ENCODE measurements at regions not wholly inside any gene's neighbourhood (a gene's known extent, or its start where the extent isn't known, plus 50 kb on each side); places are given as distances from the start of the nearest gene placed in this dataset.

GRCh38 chr12:110998165-110998564 lies 77.8 kb upstream of the MYL2 start:
- Histone ChIP-seq H3K9ac (ENCODE audit: low read length) (no peak overlapping the region), H3K4me2 (ENCODE audit: low read length) (no peak overlapping the region), H3K27me3 (ENCODE audit: insufficient read depth, low read depth, low read length) (no peaks in the 10 kb centered on the region), H4K20me1 (ENCODE audit: insufficient read depth) (no peaks in the 10 kb centered on the region), H3K36me3 (ENCODE audit: insufficient read depth, low read length) (no peaks in the 10 kb centered on the region), H3K9me3 (ENCODE audit: low read length) (no peaks in the 10 kb centered on the region), H3F3A (ENCODE audit: insufficient read depth, low read length, poor library complexity, severe bottlenecking) (no peaks in the 10 kb centered on the region), H3K9me2 (ENCODE audit: insufficient read depth, low read length) (no peaks in the 10 kb centered on the region), H3K79me2 (replicated peaks; ENCODE audit: insufficient read depth, low read length) (no peaks in the 10 kb centered on the region), H2AFZ (ENCODE audit: low read depth, low read length) (no peak overlapping the region), H3K27ac (ENCODE audit: low read length) (no peak overlapping the region), H3K4me3 (ENCODE audit: low read length) (no peak overlapping the region)
- no peak for TF ChIP-seq RAD21 (conservative IDR thresholded peaks at IDR 0.05)
- TF ChIP-seq MXI1 (conservative IDR thresholded peaks at IDR 0.05; ENCODE audit: poor library complexity, severe bottlenecking) = no peak
- TF ChIP-seq EZH2 (IDR thresholded peaks at IDR 0.05; ENCODE audit: borderline replicate concordance, insufficient read depth, low read length, poor library complexity, severe bottlenecking) = no peak
- no peak for TF ChIP-seq SMC3 (conservative IDR thresholded peaks at IDR 0.05; ENCODE audit: poor library complexity)
- TF ChIP-seq, protein P1, sequence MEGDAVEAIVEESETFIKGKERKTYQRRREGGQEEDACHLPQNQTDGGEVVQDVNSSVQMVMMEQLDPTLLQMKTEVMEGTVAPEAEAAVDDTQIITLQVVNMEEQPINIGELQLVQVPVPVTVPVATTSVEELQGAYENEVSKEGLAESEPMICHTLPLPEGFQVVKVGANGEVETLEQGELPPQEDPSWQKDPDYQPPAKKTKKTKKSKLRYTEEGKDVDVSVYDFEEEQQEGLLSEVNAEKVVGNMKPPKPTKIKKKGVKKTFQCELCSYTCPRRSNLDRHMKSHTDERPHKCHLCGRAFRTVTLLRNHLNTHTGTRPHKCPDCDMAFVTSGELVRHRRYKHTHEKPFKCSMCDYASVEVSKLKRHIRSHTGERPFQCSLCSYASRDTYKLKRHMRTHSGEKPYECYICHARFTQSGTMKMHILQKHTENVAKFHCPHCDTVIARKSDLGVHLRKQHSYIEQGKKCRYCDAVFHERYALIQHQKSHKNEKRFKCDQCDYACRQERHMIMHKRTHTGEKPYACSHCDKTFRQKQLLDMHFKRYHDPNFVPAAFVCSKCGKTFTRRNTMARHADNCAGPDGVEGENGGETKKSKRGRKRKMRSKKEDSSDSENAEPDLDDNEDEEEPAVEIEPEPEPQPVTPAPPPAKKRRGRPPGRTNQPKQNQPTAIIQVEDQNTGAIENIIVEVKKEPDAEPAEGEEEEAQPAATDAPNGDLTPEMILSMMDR (IDR thresholded peaks at IDR 0.05; ENCODE audit: poor library complexity, severe bottlenecking) = no peak
- TF ChIP-seq, protein P2, sequence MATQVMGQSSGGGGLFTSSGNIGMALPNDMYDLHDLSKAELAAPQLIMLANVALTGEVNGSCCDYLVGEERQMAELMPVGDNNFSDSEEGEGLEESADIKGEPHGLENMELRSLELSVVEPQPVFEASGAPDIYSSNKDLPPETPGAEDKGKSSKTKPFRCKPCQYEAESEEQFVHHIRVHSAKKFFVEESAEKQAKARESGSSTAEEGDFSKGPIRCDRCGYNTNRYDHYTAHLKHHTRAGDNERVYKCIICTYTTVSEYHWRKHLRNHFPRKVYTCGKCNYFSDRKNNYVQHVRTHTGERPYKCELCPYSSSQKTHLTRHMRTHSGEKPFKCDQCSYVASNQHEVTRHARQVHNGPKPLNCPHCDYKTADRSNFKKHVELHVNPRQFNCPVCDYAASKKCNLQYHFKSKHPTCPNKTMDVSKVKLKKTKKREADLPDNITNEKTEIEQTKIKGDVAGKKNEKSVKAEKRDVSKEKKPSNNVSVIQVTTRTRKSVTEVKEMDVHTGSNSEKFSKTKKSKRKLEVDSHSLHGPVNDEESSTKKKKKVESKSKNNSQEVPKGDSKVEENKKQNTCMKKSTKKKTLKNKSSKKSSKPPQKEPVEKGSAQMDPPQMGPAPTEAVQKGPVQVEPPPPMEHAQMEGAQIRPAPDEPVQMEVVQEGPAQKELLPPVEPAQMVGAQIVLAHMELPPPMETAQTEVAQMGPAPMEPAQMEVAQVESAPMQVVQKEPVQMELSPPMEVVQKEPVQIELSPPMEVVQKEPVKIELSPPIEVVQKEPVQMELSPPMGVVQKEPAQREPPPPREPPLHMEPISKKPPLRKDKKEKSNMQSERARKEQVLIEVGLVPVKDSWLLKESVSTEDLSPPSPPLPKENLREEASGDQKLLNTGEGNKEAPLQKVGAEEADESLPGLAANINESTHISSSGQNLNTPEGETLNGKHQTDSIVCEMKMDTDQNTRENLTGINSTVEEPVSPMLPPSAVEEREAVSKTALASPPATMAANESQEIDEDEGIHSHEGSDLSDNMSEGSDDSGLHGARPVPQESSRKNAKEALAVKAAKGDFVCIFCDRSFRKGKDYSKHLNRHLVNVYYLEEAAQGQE (IDR thresholded peaks at IDR 0.05; ENCODE audit: borderline replicate concordance) = no peak
- no peak for TF ChIP-seq TAF1 (IDR thresholded peaks at IDR 0.05; ENCODE audit: low read depth)
- TF ChIP-seq EP300 (conservative IDR thresholded peaks at IDR 0.05; ENCODE audit: poor library complexity, severe bottlenecking) = no peak
- no peak for TF ChIP-seq POLR2AphosphoS5 (IDR thresholded peaks at IDR 0.05)

DNA sequence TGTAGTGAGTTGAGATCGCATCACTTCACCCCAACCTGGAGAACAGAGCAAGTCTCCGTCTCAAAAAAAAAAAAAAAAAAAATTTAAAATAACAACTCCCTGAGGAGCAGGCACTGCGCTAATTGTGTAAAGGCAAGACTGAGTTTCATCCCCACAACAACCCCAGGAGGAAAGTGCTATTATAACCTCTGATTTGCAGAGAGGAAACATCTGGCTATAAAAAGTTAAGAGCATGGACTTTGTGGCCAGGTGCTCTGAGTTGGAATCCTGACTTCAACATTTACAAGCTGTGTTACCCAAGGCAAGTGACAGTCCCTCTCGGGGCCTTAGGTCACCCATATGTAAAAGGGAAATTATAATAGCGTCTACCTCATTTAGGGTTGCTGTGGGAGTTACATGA lies 76.0 kb upstream of the MYL2 start:
- Histone ChIP-seq H3K4me2 (ENCODE audit: low read length) (no peak overlapping the region), H3K4me3 (ENCODE audit: low read length) (no peak overlapping the region), H3F3A (ENCODE audit: insufficient read depth, low read length, poor library complexity, severe bottlenecking) (no peaks in the 10 kb centered on the region), H3K9ac (ENCODE audit: low read length) (no peak overlapping the region), H3K36me3 (ENCODE audit: insufficient read depth, low read length) (no peaks in the 10 kb centered on the region), H3K9me2 (ENCODE audit: insufficient read depth, low read length) (no peaks in the 10 kb centered on the region), H4K20me1 (ENCODE audit: insufficient read depth) (no peaks in the 10 kb centered on the region), H3K79me2 (replicated peaks; ENCODE audit: insufficient read depth, low read length) (no peaks in the 10 kb centered on the region), H3K27ac (ENCODE audit: low read length) (no peak overlapping the region), H3K9me3 (ENCODE audit: low read length) (no peaks in the 10 kb centered on the region), H3K27me3 (ENCODE audit: insufficient read depth, low read depth, low read length) (no peaks in the 10 kb centered on the region), H2AFZ (ENCODE audit: low read depth, low read length) (no peak overlapping the region)
- TF ChIP-seq, protein P2 (IDR thresholded peaks at IDR 0.05; ENCODE audit: borderline replicate concordance) = no peak
- TF ChIP-seq RAD21 (conservative IDR thresholded peaks at IDR 0.05) = no peak
- TF ChIP-seq EP300 (conservative IDR thresholded peaks at IDR 0.05; ENCODE audit: poor library complexity, severe bottlenecking) = no peak
- TF ChIP-seq EZH2 (IDR thresholded peaks at IDR 0.05; ENCODE audit: borderline replicate concordance, insufficient read depth, low read length, poor library complexity, severe bottlenecking) = no peak
- TF ChIP-seq SMC3 (conservative IDR thresholded peaks at IDR 0.05; ENCODE audit: poor library complexity) = no peak
- no peak for TF ChIP-seq MXI1 (conservative IDR thresholded peaks at IDR 0.05; ENCODE audit: poor library complexity, severe bottlenecking)
- no peak for TF ChIP-seq POLR2AphosphoS5 (IDR thresholded peaks at IDR 0.05)
- TF ChIP-seq, protein P1 (IDR thresholded peaks at IDR 0.05; ENCODE audit: poor library complexity, severe bottlenecking) = no peak
- TF ChIP-seq TAF1 (IDR thresholded peaks at IDR 0.05; ENCODE audit: low read depth) = no peak
